HG02642 (cell line): ENCODE measurements at regions not wholly inside any gene's neighbourhood (a gene's known extent, or its start where the extent isn't known, plus 50 kb on each side); places are given as distances from the start of the nearest gene placed in this dataset.
"Not testable (repeated sequence)": the region's sequence is repeated elsewhere in the genome, so short reads cannot be mapped to it uniquely, and the experiment has no call there.

ENCODE experiments used
- ATAC-seq: cut with Tn5 transposase; IDR thresholded peaks from one replicate; pipeline ENCODE4 v1.9.1; 2021; ENCODE audit warnings: mild to moderate bottlenecking; ENCODE audit not compliant: unreplicated experiment, poor library complexity

DNA sequence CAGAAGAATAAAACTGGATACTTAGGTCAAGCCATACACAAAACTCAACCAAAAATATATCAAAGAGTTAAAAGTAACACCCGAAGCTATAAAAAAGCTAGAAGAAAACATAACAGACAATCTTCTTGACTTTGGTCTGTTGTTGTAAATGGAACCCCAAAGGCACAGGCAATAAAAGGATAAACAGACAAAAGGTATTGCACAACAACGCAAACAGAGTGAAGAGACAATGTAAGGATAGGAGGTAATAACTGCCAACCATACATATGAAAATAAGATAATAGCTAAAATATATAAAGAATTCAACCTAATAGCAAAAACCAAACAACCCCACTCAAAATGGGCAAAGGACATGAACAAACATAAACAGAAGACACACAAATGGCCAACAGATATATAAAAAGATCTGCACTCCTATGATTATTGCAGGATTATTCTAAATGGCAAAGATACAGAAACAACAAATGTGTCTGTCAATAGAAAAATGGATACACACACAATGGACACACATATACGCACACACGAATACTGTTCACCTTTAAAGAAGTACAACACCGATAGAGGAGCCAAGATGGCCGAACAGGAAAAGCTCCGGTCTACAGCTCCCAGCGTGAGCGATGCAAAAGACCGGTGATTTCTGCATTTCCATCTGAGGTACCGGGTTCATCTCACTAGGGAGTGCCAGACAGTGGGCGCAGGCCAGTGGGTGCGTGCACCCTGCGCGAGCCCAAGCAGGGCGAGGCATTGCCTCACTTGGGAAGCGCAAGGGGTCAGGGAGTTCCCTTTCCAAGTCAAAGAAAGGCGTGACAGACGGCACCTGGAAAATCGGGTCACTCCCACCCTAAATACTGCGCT is 1137.1 kb downstream of the FSCB start:
- ATAC-seq: no peak

DNA sequence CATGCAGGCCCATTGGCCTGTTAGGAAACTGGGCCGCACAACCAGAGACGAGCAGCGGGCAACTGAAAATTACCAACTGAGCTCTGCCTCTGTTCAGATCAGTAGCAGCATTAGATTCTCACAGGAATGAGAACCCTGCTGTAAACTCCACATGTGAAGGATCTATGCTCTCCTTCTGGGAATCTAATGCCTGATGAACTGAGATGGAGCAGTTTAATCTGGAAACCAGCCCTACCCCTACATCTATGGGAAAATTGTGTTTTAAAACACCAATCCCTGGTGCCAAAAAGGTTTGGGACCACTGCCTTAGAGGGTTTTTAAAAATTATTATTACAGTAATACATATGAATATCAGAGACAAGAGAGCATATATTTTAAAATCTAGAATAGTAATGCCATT is 1144.5 kb downstream of the FSCB start:
- ATAC-seq: no peak

DNA sequence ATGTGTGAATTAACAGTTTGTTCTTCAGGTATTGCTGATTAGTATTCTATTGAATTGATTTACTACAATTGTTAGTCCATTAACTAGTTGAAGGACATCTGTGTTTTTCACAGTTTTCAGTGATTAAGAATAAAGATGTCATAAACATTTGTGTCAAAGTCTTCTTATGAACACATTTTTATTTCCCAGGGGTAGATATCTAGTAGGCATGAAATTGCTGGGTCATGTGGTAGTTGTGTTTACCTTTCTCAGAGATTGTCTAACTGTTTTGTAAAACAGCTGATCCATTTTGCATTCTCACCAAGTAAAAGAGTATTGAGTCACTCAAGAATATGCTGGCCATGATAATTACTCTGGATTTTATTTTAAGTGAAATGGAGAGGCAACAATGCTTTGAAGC is 1145.3 kb downstream of the FSCB start:
- ATAC-seq: no peak

DNA sequence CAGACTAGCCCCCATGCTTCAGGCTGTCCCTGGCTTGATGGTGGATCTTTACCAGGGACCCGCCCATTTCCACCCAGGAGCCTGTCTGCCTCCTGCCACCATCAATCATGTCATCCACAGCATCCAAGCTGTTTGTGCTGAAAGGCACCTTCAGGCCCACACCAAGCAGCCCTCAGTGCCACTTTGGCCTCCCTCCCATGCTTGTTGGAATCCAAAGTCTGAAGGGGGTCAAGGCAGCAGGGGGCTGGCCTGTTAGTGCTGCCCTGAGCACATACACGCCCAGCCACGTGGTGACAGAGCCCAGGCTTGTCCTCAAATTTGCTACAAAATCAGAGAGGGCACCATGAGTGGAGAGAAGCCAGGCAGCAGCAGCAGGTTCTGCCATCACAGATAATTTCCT is 1146.8 kb downstream of the FSCB start:
- no peak for ATAC-seq

DNA sequence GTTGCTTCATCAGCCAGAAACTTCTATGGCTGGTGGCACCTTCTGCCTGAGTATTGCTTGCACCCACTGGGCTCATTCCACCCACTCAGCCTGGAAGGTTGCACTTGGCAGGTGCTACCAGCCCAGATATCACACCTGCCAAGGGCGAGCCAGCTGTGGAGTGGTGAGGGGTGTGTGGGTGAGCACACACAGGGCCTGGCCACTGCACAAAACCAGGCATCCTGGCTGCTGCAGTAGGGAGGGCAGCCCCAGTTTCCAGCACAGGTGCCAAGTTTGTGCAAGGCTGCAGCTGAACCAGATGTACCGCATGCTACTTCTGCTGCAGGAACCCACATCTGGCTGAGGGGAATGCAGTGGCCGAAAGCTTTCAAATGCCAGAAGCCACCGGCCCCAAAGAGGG is 1147.8 kb downstream of the FSCB start:
- ATAC-seq: no peak

DNA sequence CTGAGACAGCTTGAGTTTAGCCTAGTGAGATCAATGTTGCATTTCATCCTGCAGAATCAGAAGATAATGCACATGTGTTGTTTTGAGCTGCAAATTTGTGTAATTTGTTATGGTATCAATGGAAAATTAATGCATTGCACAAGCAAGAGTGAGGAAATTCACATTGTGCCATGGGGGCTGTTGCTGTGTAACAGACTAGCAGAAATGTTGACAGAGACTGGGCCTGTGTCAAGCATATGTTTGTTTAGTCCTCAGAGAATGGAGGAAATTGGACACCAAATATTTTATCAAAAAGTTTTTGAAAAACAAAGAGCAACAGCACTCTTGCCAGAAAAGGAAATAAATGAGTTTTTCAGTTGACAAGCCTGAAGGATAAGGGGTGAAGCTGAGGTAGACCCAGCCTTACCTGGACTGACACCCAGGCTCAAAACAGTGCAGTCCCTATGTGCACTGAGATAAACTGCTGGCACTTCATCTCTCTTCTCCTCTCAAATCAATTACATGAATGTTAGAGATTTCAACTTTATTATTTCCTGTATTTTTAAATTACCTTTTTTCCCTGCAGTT is 1150.0 kb downstream of the FSCB start:
- ATAC-seq: no peak

DNA sequence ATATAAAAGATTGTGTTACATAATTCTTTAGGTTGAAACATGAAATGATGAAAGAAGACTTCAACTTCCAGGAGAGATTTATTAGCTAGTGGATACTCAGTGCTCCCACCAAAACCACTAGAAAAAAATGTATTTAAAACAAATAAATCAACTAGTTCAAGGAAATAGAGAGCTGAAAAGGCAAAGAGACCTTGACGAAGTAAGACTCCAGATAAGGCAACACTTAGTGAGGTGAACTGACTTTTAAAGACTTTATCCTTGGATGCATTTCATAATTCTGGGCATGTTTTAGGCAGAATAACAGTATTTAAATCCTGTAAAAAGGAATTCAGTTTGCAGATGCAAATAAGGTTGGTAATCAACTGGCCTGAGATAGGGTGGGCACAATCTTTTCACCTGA is 1150.7 kb downstream of the FSCB start:
- ATAC-seq: no peak

DNA sequence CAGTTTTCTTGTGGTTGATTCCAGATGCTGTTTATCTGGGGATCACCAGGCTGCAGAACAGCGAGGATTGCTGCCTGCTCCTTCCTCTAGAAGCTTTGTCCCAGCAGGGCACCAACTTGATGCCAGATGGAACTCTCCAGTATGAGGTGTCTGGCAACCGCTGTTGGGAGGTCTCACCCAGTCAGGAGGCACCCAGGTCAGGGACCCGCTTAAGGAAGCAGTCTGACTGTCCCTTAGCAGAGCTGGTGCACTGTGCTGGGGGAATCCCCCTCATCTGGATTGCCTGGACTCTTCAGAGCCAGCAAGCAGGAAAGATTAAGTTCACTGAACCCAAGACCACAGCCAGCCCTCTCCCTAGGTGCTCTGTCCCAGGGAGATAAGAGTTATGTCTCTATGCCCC is 1165.2 kb downstream of the FSCB start:
- ATAC-seq: no peak

DNA sequence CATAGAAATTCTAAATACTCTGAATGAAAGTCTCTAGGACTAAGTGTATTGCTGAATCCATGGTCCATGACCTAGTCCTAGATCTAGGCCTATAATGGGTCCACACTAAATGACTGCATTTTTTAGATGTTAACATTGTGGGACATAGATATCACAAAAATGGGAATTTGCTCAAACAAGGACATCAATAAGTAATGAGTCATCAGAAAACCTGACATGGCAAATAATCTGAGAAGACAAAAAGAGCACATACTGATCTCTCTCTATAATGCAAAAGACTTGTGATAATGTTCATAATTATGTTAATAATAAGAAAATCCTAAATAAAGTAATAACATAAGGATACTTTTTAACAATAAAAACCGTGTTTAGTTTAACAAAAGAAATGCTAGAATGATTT is 1168.4 kb downstream of the FSCB start:
- ATAC-seq: no peak

DNA sequence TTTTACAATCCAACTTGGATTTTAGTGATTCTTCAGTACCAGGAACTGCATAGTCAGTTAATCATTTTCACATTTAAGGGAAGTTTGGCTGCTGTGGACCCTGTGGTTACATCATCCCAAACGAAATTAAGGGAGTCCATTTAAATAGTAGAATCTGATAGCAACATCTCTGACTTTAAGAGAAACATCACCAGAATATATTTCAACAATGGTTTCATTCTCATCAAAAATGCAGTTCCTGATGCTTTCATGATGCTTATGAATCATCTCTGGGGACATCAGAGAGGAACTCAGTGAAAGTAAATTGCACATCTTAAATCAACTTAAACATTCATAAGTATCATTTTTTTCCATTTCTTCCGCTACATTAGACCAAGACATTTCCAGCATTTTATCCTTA is 1170.7 kb downstream of the FSCB start:
- no peak for ATAC-seq

DNA sequence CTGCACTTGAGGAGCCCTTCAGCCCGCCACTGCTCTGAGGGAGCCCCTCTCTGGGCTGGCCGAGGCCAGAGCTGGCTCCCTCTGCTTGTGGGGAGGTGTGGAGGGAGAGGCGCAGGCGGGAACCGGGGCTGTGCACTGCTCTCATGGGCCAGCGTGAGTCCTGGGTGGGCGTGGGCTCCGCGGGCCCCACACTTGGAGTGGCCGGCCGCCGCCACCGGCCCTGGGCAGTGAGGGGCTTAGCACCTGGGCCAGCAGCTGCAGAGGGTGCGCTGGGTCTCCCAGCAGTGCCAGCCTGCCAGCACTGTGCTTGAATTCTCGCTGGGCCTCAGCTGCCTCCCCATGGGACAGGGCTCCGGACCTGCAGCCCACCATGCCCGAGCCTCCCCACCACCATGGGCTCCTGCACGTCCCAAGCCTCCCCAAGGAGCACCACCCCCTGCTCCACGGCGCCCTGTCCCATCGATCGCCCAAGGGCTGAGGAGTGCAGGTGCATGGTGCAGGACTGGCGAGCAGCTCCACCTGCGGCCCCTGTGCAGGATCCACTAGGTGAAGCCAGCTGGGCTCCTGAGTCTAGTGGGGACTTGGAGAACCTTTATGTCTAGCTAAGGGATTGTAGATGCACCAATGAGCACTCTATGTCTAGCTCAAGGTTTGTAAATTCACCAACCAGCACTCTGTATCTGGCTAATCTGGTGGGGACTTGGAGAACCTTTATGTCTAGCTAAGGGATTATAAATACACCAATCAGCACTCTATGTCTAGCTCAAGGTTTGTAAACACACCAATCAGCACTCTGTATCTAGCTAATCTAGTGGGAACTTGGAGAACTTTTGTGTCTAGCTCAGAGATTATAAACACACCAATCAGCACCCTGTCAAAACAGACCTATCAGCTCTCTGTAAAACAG is 1180.3 kb downstream of the FSCB start:
- ATAC-seq: not testable (repeated sequence)

DNA sequence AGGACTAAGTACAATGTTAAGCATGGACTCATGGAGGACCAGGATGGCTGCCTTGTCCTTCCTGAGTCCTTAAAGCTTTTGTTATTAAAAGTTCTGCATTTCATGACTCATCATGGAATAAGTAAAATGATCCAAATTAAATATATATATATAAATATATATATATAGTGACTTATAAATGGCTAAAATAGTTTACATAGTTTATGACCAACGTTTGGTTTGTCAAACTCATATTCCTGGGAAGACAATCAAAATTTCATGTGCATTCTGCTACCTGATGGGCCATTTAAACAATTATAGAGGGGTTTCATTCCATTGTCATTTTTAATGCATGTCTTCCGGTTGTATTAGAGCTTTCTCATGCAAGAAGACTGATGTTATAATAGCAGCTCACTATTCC is 1190.7 kb downstream of the FSCB start:
- no peak for ATAC-seq

DNA sequence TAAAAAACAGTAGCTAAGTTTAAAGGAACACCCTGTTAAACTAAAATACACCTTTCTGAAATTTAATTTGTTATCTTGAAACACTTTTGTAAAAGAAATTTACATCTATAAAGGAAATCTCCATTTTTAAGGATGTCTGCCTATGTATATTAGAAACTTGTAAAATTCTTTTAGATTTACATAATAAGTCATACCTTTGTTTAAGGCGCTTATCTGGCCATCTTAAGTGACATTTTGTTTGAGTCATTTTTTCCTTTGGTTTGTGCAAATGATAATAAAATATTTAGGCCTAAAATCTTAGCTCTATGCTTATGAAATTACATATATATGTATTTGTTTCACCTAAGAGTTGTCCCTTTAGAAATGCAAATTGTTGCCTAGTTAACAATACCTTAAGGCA is 1193.4 kb downstream of the FSCB start:
- ATAC-seq: no peak

DNA sequence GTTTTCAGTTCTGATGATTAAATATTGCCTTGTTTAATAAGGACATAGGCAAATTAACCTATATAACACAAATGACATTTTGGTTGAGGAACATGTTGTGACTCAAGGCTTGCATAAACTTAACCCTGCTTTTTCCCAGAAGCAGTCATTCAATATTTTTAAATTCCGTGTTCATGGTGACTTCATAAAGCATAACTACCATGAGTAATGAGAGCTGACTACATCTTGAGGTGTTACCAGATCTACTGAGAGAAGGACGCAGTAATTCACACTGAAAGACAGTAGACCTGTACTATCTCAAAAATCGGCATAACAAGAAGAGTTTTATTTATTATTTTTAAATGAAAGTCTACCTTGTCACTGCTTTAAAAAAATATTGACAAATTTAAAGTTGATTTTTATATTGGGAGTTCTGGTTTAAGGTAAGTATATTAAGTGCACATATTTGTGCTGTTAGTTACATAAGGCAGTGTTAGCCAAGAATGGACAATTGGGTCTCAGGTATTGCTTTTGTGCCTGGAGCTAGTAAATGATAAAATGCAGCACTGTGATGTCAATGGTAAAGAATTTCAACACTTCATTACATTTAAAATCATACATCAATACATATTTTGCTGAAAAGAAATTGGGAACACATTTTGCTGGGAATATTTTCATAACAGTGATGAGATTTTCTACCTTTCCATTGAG is 1198.5 kb downstream of the FSCB start:
- ATAC-seq: no peak

DNA sequence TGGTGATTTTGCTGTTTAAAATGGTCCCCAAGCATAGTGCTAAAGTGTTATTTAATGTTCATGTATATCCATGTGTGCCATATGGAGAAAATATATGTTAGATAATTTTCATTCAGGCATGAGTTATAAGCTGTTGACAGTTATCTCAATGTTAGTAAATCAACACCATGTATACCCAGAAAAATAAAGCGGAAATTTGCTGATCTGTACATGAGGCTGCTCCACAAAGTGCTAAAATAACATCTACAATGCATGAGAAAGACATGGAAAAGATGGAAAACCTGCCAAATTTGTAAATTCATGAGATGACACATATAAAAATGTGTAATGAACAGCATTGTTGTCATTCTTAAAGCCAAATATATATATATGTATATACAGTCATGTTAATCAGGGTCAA is 1199.2 kb downstream of the FSCB start:
- no peak for ATAC-seq

DNA sequence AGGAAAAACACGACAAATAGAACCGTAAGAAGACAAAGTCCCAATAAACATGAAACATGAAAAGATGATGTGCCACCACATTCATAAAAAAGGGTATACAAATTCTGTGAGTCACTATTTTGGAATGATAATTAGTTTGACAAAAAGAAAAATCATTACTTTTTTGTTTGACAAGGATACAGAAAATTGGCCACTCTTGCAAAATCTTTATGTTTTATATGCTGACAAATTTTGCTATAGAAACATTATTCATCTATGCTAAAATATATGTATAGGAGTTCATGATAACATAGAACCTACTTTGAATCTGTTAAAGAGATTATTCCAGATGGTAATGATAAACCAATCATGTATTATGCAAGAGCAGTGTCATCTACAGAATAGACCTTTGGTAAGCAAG is 1201.0 kb downstream of the FSCB start:
- no peak for ATAC-seq

DNA sequence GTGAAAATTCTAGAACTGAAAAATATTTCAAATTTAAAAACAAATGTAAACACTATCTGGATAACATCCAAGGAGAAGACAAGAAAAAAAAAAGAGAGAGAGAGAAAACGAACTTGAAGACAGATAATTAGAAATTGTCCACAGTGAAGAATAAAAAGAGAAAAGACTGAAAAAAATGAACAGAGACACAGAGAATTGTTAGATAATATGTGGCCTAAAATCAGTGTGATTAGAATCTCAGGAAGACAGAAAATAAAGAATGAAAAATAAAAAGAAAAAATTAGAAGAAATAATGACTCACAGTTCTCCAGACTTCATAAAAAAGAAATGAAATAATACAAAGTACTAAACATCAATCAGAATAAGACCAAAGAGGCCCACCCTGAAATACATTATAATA is 1209.3 kb downstream of the FSCB start:
- no peak for ATAC-seq

DNA sequence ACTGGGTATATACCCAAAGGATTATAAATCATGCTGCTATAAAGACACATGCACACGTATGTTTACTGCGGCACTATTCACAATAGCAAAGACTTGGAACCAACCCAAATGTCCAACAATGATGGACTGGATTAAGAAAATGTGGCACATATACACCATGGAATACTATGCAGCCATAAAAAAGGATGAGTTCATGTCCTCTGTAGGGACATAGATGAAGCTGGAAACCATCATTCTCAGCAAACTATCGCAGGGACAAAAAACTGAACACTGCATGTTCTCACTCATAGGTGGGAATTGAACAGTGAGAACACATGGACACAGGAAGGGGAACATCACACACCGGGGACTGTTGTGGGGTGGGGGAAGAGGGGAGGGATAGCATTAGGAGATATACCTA is 1211.0 kb downstream of the FSCB start:
- not testable (repeated sequence) for ATAC-seq

DNA sequence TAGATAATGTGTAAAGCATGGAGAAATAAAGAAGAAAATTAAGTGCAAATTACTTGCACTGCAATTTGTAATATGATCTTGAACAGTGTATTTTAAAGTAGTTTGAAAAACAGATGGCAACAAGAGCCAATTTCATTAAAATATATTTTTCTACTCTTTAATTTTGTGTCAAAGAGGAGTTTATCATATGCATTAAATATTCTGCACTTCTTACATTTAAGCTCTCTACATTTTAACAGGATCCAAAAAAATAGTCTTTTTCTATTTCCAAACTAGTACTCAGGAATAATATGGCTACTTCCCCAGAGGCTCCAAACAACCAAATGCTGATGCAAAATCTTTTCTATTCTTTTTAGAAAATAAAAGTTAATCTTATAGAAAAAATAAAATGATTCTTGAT is 1221.5 kb downstream of the FSCB start:
- ATAC-seq: no peak

DNA sequence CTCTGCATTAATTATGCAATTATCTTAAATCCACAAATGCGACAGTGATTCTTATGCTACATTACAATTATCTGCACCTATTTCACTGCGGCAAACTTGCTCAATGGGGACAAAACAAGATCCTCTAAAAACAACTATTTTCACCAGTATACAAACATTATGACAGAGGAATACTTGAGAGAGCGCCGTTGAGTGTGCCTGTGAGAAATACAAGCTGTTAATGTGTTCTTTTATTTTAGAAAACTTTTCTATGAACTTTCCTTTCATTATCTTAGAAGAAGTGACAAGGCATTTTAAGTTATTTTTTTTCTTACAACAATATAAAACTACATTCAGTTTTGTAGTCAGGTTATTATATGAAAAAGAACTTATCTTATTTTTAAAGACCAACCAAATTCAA is 1247.0 kb downstream of the FSCB start:
- no peak for ATAC-seq

DNA sequence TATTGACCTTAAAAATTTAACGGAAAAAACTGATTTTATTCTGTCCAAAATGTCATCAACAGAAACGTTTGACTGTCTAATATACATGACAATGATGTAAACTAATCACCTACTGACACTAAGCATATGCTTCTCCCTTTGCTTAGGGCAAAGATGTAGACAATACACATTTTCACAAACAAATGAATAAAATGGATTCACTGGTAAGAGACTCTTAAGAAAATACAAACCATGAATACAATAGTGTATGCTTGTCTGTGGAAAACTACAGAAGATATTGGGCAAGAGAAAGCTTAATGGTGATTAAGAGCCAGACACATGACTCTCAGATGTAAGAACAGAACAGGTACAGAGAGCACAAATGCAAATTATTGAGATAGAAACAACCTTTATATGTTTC is 1248.7 kb downstream of the FSCB start:
- no peak for ATAC-seq
